HEK293T (cell line): ENCODE measurements at regions not wholly inside any gene's neighbourhood (a gene's known extent, or its start where the extent isn't known, plus 50 kb on each side); places are given as distances from the start of the nearest gene placed in this dataset.

ENCODE experiments used
- CTCF ChIA-PET: fragments of 350-600 bp; formaldehyde crosslinking; extraction: SDS; loops from one replicate; lab custom pipeline; 2021; ENCODE audit warnings: antibody characterized with exemption, inconsistent platforms; lab: Yijun Ruan, JAX
- POLR2A ChIA-PET: fragments of 350-600 bp; formaldehyde crosslinking; extraction: SDS; loops from one replicate; lab custom pipeline; 2020; ENCODE audit warnings: antibody characterized with exemption, inconsistent platforms; lab: Yijun Ruan, JAX
- DNase-seq: peaks from one replicate; pipeline ENCODE4 v3.0.0; 2012; ENCODE audit warnings: mixed read lengths; ENCODE audit errors: extremely low spot score
- ARNT ChIP-seq: fragments of 450-650 bp; IDR thresholded peaks from 2 replicates; pipeline ENCODE4 v1.6.1; 2017; ENCODE audit warnings: mild to moderate bottlenecking
- BHLHE40 ChIP-seq: fragments of 450-650 bp; IDR thresholded peaks from 2 replicates; pipeline ENCODE4 v1.6.1; 2016; ENCODE audit warnings: mild to moderate bottlenecking, moderate library complexity, borderline replicate concordance
- CTBP1 ChIP-seq: fragments of 450-650 bp; IDR thresholded peaks from 2 replicates; pipeline ENCODE4 v1.6.1; 2016; ENCODE audit warnings: borderline replicate concordance
- ELF4 ChIP-seq: fragments of 450-650 bp; IDR thresholded peaks from 2 replicates; pipeline ENCODE4 v1.6.1; 2017; ENCODE audit warnings: antibody characterized with exemption
- FOXA1 ChIP-seq: fragments of 450-650 bp; IDR thresholded peaks from 2 replicates; pipeline ENCODE4 v1.6.1; 2016; ENCODE audit warnings: mild to moderate bottlenecking
- FOXK2 ChIP-seq: fragments of 450-650 bp; IDR thresholded peaks from 2 replicates; pipeline ENCODE4 v1.6.1; 2016; ENCODE audit warnings: mild to moderate bottlenecking
- FOXM1 ChIP-seq: fragments of 450-650 bp; IDR thresholded peaks from 2 replicates; pipeline ENCODE4 v1.6.1; 2017; ENCODE audit warnings: mild to moderate bottlenecking, borderline replicate concordance
- HDGF ChIP-seq: fragments of 450-650 bp; IDR thresholded peaks from 2 replicates; pipeline ENCODE4 v1.6.1; 2017; ENCODE audit warnings: antibody characterized with exemption, borderline replicate concordance
- L3MBTL2 ChIP-seq: fragments of 450-650 bp; conservative IDR thresholded peaks from 2 replicates; pipeline ENCODE4 v1.6.1; 2016; ENCODE audit warnings: mild to moderate bottlenecking
- LEF1 ChIP-seq: fragments of 450-650 bp; IDR thresholded peaks from 2 replicates; pipeline ENCODE4 v1.6.1; 2017; ENCODE audit warnings: mild to moderate bottlenecking, borderline replicate concordance
- NFRKB ChIP-seq: fragments of 450-650 bp; IDR thresholded peaks from 2 replicates; pipeline ENCODE4 v1.6.1; 2016; ENCODE audit warnings: mild to moderate bottlenecking, moderate library complexity
- PKNOX1 ChIP-seq: fragments of 450-650 bp; IDR thresholded peaks from 2 replicates; pipeline ENCODE4 v1.6.1; 2016
- SP1 ChIP-seq: fragments of 450-650 bp; IDR thresholded peaks from 2 replicates; pipeline ENCODE4 v1.6.1; 2017
- SUZ12 ChIP-seq: fragments of 450-650 bp; IDR thresholded peaks from 2 replicates; pipeline ENCODE4 v1.6.1; 2016; ENCODE audit warnings: mild to moderate bottlenecking
- TARDBP ChIP-seq: fragments of 450-650 bp; IDR thresholded peaks from 2 replicates; pipeline ENCODE4 v1.6.1; 2016
- ZNF384 ChIP-seq: fragments of 450-650 bp; IDR thresholded peaks from 2 replicates; pipeline ENCODE4 v1.6.1; 2016

GRCh38 chr3:181279239-181279565, 289.7 kb upstream of the DNAJC19 start:
- ChIA-PET CTCF (interaction anchor here (0.8 to 1.1 kb wide), 3 partner anchors 63 to 422 kb away, joined by 3 to 4 read pairs (median 3); no protein-coding TSS in a partner anchor), POLR2A (no interaction called here)
- no peak for DNase-seq
- no peak for TF ChIP-seq BHLHE40

- DNase-seq, result no peak
Observed at GRCh38 chr3:181278468-181279238, 289.1 kb upstream of the DNAJC19 start.

GRCh38 chr3:181276358-181276896, 286.9 kb upstream of the DNAJC19 start:
- no peak for TF ChIP-seq HDGF
- TF ChIP-seq SP1, result no peak
- TF ChIP-seq L3MBTL2, result no peak
- TF ChIP-seq PKNOX1, result no peak
- TF ChIP-seq FOXA1, result no peak
- TF ChIP-seq ELF4, result no peak
- ChIA-PET POLR2A (no interaction called here), CTCF (no interaction called here)
- no peak for DNase-seq

More at GRCh38 chr3:181278468-181279238, 289.1 kb upstream of the DNAJC19 start:
- ChIA-PET CTCF (interaction anchor here (0.7 to 1.1 kb wide), 4 partner anchors 16 to 423 kb away, joined by 3 to 4 read pairs (median 3); no protein-coding TSS in a partner anchor), POLR2A (no interaction called here)
- TF ChIP-seq ZNF384 (no peak), TARDBP (no peak), ARNT (no peak), CTBP1 (no peak), LEF1 (no peak), FOXM1 (no peak), BHLHE40 (no peak), FOXK2 (no peak), FOXA1 (no peak), SUZ12 (no peak)

GRCh38 chr3:181274025-181274424, 284.5 kb upstream of the DNAJC19 start:
- TF ChIP-seq BHLHE40 (no peak), FOXM1 (no peak), ELF4 (no peak), HDGF (no peak), LEF1 (no peak), ARNT (no peak), TARDBP (no peak), SUZ12 (no peak), CTBP1 (no peak), PKNOX1 (no peak), FOXA1 (no peak), FOXK2 (no peak), ZNF384 (no peak), NFRKB (no peak), SP1 (no peak), L3MBTL2 (no peak)
- ChIA-PET CTCF (no interaction called here), POLR2A (no interaction called here)
- no peak for DNase-seq

- CTCF ChIA-PET, result no interaction called here
- DNase-seq, result no peak
- POLR2A ChIA-PET, result no interaction called here
Observed at GRCh38 chr3:181267312-181267711, 277.8 kb upstream of the DNAJC19 start.

GRCh38 chr3:181265750-181266333, 276.3 kb upstream of the DNAJC19 start:
- ChIA-PET CTCF (no interaction called here), POLR2A (no interaction called here)
- TF ChIP-seq L3MBTL2 (no peak), FOXK2 (no peak), NFRKB (no peak), SUZ12 (no peak), HDGF (no peak), SP1 (no peak), ELF4 (no peak), LEF1 (no peak), FOXA1 (no peak), PKNOX1 (no peak), TARDBP (no peak), CTBP1 (no peak), BHLHE40 (no peak), ZNF384 (no peak), FOXM1 (no peak)
- no peak for DNase-seq

More at GRCh38 chr3:181267312-181267711, 277.8 kb upstream of the DNAJC19 start:
- TF ChIP-seq PKNOX1, result no peak
- TF ChIP-seq FOXA1, result no peak
- TF ChIP-seq FOXM1, result no peak
- TF ChIP-seq BHLHE40, result no peak
- no peak for TF ChIP-seq SP1
- TF ChIP-seq TARDBP, result no peak
- TF ChIP-seq ZNF384, result no peak
- no peak for TF ChIP-seq CTBP1
